ENCODE measurements at regions not wholly inside any gene's neighbourhood (a gene's known extent, or its start where the extent isn't known, plus 50 kb on each side); places are given as distances from the start of the nearest gene placed in this dataset.

DNA sequence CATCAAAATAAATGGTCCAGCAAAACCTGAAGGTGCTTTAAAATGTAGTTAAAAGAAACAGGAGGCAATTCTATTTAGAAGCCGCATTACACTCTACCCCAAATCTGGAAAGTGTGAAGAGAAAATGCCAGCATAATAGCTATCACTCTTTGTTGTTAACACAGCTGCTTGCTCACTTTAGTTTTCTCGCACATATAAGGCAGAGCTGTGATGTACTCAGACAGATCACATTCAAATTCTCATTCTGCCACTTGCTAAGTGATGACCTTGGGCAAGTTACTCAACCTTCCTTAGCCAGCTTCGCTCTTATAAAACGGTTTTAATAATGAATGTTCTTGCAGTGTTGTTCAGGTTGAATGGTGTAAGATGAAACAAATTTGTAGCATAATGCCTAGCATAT, 56.0 kb upstream of the MGAT4C start:
- no peak overlapping the region for H3K27ac ChIP-seq (ENCODE audit: low read depth in 1 of 2, low read length in 2 of 2)
- H3K4me1 ChIP-seq (ENCODE audit: insufficient read depth, low read length) = no peaks in the 10 kb centered on the region
- H3K9me3 Mint-ChIP-seq = peaks cover 2% of the 10 kb centered on the region
- H3K27me3 ChIP-seq (ENCODE audit: control insufficient read depth in 1 of 2, insufficient read depth in 2 of 2, low read length in 2 of 2) = no peaks in the 10 kb centered on the region
- TF ChIP-seq, protein P1, sequence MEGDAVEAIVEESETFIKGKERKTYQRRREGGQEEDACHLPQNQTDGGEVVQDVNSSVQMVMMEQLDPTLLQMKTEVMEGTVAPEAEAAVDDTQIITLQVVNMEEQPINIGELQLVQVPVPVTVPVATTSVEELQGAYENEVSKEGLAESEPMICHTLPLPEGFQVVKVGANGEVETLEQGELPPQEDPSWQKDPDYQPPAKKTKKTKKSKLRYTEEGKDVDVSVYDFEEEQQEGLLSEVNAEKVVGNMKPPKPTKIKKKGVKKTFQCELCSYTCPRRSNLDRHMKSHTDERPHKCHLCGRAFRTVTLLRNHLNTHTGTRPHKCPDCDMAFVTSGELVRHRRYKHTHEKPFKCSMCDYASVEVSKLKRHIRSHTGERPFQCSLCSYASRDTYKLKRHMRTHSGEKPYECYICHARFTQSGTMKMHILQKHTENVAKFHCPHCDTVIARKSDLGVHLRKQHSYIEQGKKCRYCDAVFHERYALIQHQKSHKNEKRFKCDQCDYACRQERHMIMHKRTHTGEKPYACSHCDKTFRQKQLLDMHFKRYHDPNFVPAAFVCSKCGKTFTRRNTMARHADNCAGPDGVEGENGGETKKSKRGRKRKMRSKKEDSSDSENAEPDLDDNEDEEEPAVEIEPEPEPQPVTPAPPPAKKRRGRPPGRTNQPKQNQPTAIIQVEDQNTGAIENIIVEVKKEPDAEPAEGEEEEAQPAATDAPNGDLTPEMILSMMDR (IDR thresholded peaks at IDR 0.05) = no peak
- H3K27me3 Mint-ChIP-seq = no peaks in the 10 kb centered on the region
- H3K4me3 Mint-ChIP-seq = no peak overlapping the region
- H3K36me3 ChIP-seq (ENCODE audit: insufficient read depth, low read length) = no peaks in the 10 kb centered on the region
- no peaks in the 10 kb centered on the region for H3K4me1 Mint-ChIP-seq (ENCODE audit: low read depth)
- ATAC-seq (ENCODE audit: poor library complexity) (no peak), DNase-seq (no peak)
- H3K9me3 ChIP-seq (ENCODE audit: control insufficient read depth in 1 of 2, insufficient read depth in 1 of 2, low read length in 2 of 2) = peaks cover 0 to 7% of the 10 kb centered on the region in 2 experiments
- CTCF ChIA-PET = interaction anchor here (0.7 kb wide), 1 partner anchor 1458 kb away, joined by 3 read pairs; no protein-coding TSS in a partner anchor
- POLR2A ChIA-PET = no interaction called here
- H3K27ac Mint-ChIP-seq = no peak overlapping the region
- intact Hi-C loops (cut with DNase I, micrococcal nuclease) = no loop called here
- no peak overlapping the region for H3K4me3 ChIP-seq (ENCODE audit: low read length)
- no peaks in the 10 kb centered on the region for H3K36me3 Mint-ChIP-seq (ENCODE audit: low read depth)

Measured in CD4-positive, alpha-beta T cell (primary cell).